Activated T-cell treated with anti-CD3 and anti-CD28 coated beads, Interleukin-2, amount 50 U/mL, for 24 hours (primary cell): ENCODE measurements at regions not wholly inside any gene's neighbourhood (a gene's known extent, or its start where the extent isn't known, plus 50 kb on each side); places are given as distances from the start of the nearest gene placed in this dataset.
"Not testable (repeated sequence)": the region's sequence is repeated elsewhere in the genome, so short reads cannot be mapped to it uniquely, and the experiment has no call there.

ENCODE experiments used
- DNase-seq: peaks from one replicate; pipeline ENCODE4 v3.0.0-alpha.2; 2020
- H3K27ac Mint-ChIP-seq: 2 replicates; pipeline ENCODE4 v1.8.0; 2020; ENCODE audit warnings: mild to moderate bottlenecking, mixed read lengths
- H3K27me3 Mint-ChIP-seq: 2 replicates; pipeline ENCODE4 v1.8.0; 2020; ENCODE audit warnings: mixed read lengths
- H3K36me3 Mint-ChIP-seq: 2 replicates; pipeline ENCODE4 v1.8.0; 2020; ENCODE audit warnings: low read depth, mixed read lengths
- H3K4me1 Mint-ChIP-seq: 2 replicates; pipeline ENCODE4 v1.8.0; 2020; ENCODE audit warnings: low read depth, mixed read lengths
- H3K4me3 Mint-ChIP-seq: 2 replicates; pipeline ENCODE4 v1.8.0; 2020; ENCODE audit warnings: mild to moderate bottlenecking, moderate library complexity, mixed read lengths
- H3K9me3 Mint-ChIP-seq: 2 replicates; pipeline ENCODE4 v1.8.0; 2020; ENCODE audit warnings: mixed read lengths

DNA sequence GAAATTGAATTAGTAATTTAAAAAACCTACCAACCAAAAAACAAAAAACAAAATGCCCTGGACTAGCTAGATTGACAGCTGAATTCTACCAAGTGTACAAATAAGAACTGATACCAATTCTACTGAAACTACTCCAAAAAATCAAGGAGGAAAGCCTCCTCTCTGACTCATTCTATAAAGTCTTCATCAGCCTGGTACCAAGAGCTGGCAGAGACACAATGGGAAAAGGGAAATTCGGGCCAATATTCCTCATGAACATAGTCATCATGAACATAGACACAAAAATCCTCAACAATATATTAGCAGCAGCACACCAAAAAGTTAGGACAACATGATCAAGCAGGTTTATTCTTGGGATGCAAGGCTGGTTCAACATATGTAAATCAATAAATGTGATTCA lies 2667.7 kb upstream of the PCDH20 start:
- no peak for DNase-seq

DNA sequence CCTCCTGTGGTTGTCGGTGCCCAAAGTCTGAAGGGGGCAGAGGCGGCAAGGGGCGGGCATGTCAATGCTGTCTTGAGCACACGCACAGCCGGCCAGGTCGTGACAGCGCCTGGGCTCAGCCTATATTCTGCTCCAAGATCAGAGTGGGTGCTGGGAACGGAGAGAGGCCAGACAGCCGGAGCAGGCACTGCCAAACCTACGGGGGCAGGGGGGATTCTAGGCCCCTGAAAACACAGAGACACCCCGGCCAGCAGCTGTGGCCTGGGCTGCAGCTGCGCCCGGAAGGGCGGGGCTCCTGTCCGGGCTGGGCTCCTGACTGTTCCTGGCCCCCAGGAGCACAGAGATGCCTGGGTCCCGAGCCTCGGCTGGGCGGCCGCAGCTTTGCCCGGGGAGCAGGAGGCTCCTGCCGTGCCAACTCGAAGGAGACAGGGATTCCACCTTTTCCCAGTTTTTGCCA lies 2662.9 kb upstream of the PCDH20 start:
- Mint-ChIP-seq H3K36me3 (no peaks in the 10 kb centered on the region), H3K9me3 (peaks cover 13% of the 10 kb centered on the region), H3K4me3 (no peak overlapping the region), H3K4me1 (no peaks in the 10 kb centered on the region), H3K27ac (no peak overlapping the region), H3K27me3 (no peaks in the 10 kb centered on the region)
- DNase-seq = no peak

More for the DNA sequence above, 2667.7 kb upstream of the PCDH20 start:
- H3K27ac Mint-ChIP-seq = no peak overlapping the region
- H3K36me3 Mint-ChIP-seq = no peaks in the 10 kb centered on the region
- H3K9me3 Mint-ChIP-seq = peaks cover 19% of the 10 kb centered on the region
- H3K4me1 Mint-ChIP-seq = no peaks in the 10 kb centered on the region
- no peaks in the 10 kb centered on the region for H3K27me3 Mint-ChIP-seq
- no peak overlapping the region for H3K4me3 Mint-ChIP-seq

DNA sequence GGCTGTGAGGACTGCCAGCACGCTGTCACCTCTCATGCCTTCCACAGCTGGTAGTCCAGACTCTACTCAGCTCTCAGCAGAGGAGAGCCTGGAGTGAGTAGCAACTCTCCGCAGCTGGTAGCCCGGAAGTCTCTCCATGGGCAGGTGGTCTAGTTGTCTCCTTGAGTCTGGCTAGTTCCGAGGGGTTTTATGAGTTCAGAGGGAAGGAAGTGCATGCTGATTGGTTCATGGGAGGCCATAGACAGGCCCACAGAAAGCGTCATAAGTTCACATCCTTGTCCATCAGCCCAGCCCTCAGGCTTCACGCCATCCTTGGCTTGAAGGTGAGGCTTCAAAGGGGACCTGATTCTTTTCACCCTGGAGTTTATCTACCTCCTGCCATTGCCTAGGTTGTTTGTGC lies 2662.4 kb upstream of the PCDH20 start:
- Mint-ChIP-seq H3K9me3 (peaks cover 10% of the 10 kb centered on the region), H3K4me1 (no peaks in the 10 kb centered on the region), H3K36me3 (no peaks in the 10 kb centered on the region), H3K4me3 (no peak overlapping the region), H3K27ac (no peak overlapping the region), H3K27me3 (no peaks in the 10 kb centered on the region)
- DNase-seq = no peak

DNA sequence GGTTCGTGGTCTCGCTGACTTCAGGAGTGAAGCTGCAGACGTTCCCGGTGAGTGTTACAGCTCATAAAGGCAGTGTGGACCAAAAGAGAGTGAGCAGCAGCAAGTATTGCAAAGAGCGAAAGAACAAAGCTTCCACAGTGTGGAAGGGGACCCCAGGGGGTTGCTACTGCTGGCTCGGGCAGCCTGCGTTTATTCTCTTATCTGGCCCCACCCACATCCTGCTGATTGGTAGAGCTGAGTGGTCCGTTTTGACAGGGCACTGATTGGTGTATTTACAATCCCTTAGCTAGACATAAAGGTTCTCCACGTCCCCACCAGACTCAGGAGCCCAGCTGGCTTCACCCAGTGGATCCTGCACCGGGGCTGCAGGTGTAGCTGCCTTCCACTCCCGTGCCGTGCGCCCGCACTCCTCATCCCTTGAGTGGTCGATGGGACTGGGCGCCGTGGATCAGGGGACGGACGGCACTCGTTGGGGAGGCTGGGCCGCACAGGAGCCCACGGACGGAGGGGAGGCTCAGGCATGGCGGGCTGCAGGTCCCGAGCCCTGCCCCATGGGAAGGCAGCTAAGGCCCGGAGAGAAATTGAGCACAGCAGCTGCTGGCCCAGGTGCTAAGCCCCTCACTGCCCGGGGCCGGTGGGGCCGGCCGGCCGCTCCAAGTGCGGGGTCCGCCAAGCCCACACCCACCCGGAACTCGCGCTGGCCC lies 2661.6 kb upstream of the PCDH20 start:
- not testable (repeated sequence) for H3K27ac Mint-ChIP-seq, H3K27me3 Mint-ChIP-seq, H3K9me3 Mint-ChIP-seq, DNase-seq, H3K36me3 Mint-ChIP-seq, H3K4me1 Mint-ChIP-seq, H3K4me3 Mint-ChIP-seq

DNA sequence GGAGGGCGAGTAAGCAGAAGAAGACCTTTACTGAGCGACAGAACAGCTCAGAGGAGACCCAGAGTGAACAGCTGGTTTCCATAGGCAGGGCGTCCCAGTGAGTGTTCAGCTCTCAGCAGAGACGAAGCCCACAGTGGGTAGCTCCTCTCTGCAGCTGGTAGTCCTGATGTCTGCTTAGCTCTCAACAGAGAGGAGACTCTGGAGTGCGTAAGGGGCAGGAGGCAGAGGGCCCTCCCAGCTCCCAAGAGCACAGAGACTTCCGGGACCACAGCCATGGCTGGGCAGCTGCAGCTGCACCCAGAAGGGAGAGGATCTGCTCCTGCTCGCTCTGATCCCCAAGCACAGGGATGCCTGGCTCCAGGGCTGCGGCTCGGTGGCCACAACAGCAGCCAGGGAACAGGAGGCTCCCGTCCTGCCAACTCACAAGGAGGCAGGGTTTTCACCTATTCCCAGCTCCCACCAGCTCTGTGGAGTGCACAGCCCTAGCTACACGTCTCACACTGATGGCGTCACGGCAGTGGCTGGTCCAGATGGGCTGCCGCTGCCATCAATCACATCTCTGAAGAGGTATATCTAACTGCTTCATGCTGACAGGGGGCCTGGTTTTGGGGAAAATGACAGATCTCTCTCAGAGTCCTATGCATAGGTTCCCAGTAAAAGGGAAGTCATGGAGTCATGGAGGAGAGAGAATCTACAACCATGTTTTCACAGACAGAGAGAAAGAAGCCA lies 2660.1 kb upstream of the PCDH20 start:
- DNase-seq = no peak
- H3K27ac Mint-ChIP-seq = no peak overlapping the region
- H3K9me3 Mint-ChIP-seq = peaks cover 11% of the 10 kb centered on the region
- no peaks in the 10 kb centered on the region for H3K36me3 Mint-ChIP-seq
- H3K4me3 Mint-ChIP-seq = no peak overlapping the region
- H3K4me1 Mint-ChIP-seq = no peaks in the 10 kb centered on the region
- H3K27me3 Mint-ChIP-seq = no peaks in the 10 kb centered on the region

DNA sequence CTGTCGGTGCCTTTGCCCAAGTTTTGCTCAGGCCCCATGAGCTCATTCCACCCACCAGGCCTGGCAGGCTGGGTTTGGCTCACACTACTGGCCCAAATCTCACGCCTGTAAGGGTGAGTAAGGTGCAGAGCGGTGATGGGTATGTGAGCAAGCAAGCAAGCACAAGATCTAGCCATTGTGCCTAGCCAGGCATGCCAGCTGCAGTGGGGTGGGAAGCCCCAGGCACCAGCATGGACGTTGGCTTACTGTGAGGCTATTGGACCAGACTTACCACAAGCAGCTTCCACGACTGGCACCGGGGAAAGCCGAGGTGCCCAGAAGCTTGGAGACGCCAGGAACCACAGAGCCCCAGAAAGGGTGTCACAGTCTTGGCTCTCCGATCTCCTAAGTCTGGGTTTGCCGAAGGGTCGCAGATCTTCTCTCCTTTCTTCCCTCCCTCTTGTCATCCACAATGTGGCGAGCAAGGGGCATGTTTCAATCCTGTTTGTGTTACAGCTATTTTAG lies 2659.4 kb upstream of the PCDH20 start:
- Mint-ChIP-seq H3K9me3 (peaks cover 11% of the 10 kb centered on the region), H3K4me3 (no peak overlapping the region), H3K36me3 (no peaks in the 10 kb centered on the region), H3K4me1 (no peaks in the 10 kb centered on the region), H3K27ac (no peak overlapping the region), H3K27me3 (no peaks in the 10 kb centered on the region)
- DNase-seq = no peak

DNA sequence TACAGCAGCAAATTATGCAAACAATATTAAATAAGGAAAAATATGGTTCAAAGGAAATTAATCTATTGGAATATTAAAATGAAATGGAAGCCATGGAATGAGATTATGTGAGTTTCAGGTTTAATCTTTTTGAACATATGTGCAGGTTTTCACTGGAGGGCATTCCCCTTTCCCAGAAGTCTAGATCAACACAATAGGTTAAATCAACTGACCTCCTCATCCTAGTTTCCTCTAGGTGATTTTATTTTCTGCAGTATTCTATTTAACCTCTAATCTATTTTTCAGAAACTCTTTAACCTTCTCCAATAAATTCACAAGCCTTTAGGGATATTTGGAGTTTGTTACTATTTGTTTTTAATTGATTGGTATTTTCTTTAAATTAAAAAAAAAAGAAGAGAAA lies 2657.6 kb upstream of the PCDH20 start:
- Mint-ChIP-seq H3K4me1 (no peaks in the 10 kb centered on the region), H3K27ac (no peak overlapping the region), H3K4me3 (no peak overlapping the region), H3K9me3 (peaks cover 13% of the 10 kb centered on the region), H3K36me3 (no peaks in the 10 kb centered on the region), H3K27me3 (no peaks in the 10 kb centered on the region)
- no peak for DNase-seq

DNA sequence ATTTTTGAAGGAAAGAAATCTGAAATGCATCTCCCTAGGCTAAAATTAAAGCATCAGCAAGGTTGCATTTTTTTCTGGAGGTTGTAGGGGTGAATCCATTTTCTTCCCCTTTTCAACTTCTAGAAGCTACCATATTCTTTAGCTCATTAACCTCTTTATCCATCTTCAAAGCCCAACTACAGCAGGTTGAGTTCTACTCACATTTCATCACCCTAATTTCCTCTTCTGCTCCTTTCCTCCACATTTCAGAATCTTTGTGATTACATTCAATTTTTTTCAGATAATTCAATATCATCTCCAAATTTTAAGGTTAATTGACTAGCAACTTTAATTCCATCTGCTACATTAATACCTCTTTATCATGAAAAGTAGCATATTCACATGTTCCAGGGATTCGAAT lies 2655.7 kb upstream of the PCDH20 start:
- peaks cover 7% of the 10 kb centered on the region for H3K9me3 Mint-ChIP-seq
- no peaks in the 10 kb centered on the region for H3K27me3 Mint-ChIP-seq
- H3K27ac Mint-ChIP-seq = no peak overlapping the region
- no peaks in the 10 kb centered on the region for H3K4me1 Mint-ChIP-seq
- DNase-seq = no peak
- no peaks in the 10 kb centered on the region for H3K36me3 Mint-ChIP-seq
- no peak overlapping the region for H3K4me3 Mint-ChIP-seq

DNA sequence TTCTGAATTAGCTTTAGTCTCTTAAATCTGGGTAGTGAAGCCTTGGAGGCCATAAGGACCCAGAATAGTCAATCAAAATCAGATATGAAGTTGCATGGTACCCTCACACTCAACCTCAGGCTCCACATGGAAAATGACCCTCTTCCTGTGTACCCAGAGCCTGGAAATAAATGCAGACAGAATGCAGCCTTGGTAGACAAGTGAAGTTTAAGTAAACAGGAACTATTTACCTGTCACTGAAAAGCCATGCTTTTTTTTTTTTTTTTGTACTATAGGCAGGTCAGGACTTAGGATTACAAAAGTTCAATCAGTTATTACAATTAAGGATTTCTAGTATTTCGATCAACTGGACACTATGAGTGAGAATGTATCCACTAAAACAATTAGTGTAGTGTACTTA lies 2654.2 kb upstream of the PCDH20 start:
- DNase-seq = no peak
- H3K4me3 Mint-ChIP-seq = no peak overlapping the region
- no peaks in the 10 kb centered on the region for H3K27me3 Mint-ChIP-seq
- no peak overlapping the region for H3K27ac Mint-ChIP-seq
- peaks cover 7% of the 10 kb centered on the region for H3K9me3 Mint-ChIP-seq
- no peaks in the 10 kb centered on the region for H3K4me1 Mint-ChIP-seq
- no peaks in the 10 kb centered on the region for H3K36me3 Mint-ChIP-seq

DNA sequence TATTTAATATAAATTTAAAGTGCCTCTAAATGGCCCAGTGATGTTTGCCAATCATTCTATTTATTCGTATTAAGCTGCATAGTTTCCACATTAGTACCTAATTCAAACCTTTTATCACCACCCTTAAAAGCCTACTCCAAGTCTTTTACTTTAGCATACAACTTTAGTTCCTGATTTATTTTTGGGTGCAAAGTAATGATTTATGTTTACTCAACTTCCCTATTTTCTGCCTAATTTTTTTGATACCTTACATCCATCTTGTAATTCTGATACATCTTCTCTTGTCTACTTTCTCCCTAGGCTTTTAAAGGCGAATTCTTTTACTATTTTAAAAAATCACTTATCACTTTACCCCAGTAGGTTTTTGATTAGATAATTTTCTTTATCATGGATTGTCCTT lies 2651.1 kb upstream of the PCDH20 start:
- H3K36me3 Mint-ChIP-seq = no peaks in the 10 kb centered on the region
- H3K4me1 Mint-ChIP-seq = no peaks in the 10 kb centered on the region
- no peak overlapping the region for H3K4me3 Mint-ChIP-seq
- no peak overlapping the region for H3K27ac Mint-ChIP-seq
- no peaks in the 10 kb centered on the region for H3K27me3 Mint-ChIP-seq
- H3K9me3 Mint-ChIP-seq = peaks cover 8% of the 10 kb centered on the region
- DNase-seq = no peak

DNA sequence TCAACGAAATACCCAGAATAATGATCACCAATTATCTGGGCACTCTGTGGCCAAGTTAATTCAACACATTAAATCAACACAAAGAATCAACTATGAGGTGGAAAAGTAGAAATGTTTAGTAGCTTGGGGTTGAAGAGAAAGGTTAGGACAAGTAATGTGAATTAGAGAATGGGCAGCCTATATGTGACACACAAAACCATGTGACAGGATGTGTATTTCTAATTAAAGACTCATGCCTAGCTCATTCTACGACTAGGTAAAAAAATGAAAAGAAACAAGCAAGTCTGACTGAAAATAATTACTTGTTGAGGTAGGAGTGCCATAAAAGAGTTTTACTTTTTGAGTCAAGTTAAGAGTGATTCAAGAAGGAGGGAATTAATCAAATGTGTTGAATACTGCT lies 2646.0 kb upstream of the PCDH20 start:
- peaks cover 21% of the 10 kb centered on the region for H3K9me3 Mint-ChIP-seq
- H3K27me3 Mint-ChIP-seq = no peaks in the 10 kb centered on the region
- no peaks in the 10 kb centered on the region for H3K36me3 Mint-ChIP-seq
- H3K27ac Mint-ChIP-seq = no peak overlapping the region
- H3K4me1 Mint-ChIP-seq = no peaks in the 10 kb centered on the region
- H3K4me3 Mint-ChIP-seq = no peak overlapping the region
- DNase-seq = no peak

DNA sequence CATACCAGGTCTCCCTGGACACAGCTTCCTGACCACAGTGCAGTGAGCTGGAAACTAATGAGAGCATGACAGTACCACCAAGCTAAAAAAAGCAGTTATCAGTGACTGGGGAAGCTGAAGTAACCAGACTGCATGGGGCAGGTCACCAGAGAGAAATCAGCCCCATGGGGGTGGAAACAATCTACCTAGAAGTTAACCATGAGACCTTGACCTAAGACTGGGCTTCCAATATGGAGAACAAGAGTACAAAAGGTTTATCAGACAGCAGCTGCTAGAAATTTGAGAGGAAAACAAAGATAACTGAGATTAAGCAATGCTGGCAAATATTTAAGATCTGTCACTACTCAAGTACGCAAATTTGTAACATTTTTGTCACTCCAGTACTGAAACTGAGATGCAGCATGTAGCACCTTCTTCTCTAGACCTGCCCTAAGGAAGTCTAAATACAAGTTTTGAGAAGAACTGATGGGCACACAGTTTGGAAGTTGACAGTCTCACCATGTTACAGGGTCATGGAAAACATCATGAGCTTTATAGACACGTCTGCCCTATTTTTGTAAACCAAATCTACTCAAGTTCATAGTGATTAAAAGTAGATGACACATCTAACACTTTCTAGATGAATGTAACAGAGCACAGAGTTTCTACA lies 2641.8 kb upstream of the PCDH20 start:
- Mint-ChIP-seq H3K27ac (no peak overlapping the region), H3K27me3 (no peaks in the 10 kb centered on the region), H3K4me1 (no peaks in the 10 kb centered on the region), H3K9me3 (peaks cover 27% of the 10 kb centered on the region), H3K4me3 (no peak overlapping the region), H3K36me3 (no peaks in the 10 kb centered on the region)
- no peak for DNase-seq

DNA sequence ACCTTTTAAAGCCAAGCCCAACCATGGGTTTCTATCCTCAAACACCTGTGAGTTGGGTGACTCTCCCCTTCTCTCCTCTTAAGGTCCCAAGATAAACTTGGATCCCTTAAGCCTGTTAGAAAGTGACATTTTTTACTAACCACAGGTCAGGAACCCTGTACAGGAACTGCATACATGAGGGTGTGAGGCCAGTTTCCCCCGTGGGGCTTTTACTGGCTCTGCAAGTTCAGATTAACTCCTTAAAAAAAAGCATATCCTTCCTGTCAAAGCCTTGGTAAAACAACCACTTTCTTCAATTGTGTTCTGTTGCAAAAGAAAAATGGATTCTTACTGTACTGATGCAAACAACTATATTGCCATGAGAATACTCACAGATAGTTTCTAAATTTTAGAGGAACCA lies 2638.7 kb upstream of the PCDH20 start:
- H3K36me3 Mint-ChIP-seq = no peaks in the 10 kb centered on the region

DNA sequence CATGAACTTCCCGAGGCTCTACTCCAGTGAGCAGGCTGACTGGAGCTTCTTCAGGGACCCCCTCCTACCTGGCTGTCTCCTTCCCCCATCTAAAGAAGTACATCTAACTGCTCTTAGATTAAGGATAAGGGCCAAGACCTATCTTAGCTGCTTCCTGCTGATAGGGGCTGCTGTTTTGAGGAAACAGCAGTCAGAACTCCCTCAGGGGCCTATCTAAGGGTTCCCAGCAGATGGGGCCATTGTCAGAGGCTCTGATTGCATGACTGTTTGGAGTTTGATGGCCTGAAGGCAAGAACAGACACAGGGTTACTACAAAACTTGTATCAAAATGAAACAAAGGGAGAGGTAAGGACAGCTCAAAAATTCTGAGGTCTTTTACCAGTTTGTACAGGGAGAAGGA lies 2636.9 kb upstream of the PCDH20 start:
- H3K36me3 Mint-ChIP-seq = no peaks in the 10 kb centered on the region
- H3K9me3 Mint-ChIP-seq = peaks cover 15% of the 10 kb centered on the region
- H3K4me3 Mint-ChIP-seq = no peak overlapping the region
- no peak overlapping the region for H3K27ac Mint-ChIP-seq
- H3K4me1 Mint-ChIP-seq = no peaks in the 10 kb centered on the region
- no peaks in the 10 kb centered on the region for H3K27me3 Mint-ChIP-seq
- no peak for DNase-seq

More for the DNA sequence above, 2638.7 kb upstream of the PCDH20 start:
- DNase-seq = no peak
- Mint-ChIP-seq H3K4me1 (no peaks in the 10 kb centered on the region), H3K27ac (no peak overlapping the region), H3K27me3 (no peaks in the 10 kb centered on the region), H3K9me3 (peaks cover 23% of the 10 kb centered on the region), H3K4me3 (no peak overlapping the region)

DNA sequence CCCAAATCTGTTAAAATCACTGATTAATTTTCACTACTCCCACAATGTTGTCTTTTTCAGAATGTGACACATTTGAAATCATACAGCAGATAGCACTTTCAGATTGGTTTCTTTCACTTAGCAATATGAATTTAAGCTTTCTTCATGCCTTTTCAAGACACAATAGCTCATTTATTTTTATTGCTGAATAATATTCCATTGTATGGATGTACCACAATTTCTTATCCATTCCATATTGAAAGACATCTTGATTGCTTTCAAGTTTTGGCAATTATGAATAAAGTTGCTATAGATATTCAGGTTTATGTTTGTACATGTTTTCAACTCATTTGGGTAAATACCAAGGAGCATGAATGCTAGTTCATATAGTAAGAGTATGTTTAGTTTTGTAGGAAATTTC lies 2635.6 kb upstream of the PCDH20 start:
- no peak for DNase-seq
- H3K27me3 Mint-ChIP-seq = no peaks in the 10 kb centered on the region

More for the DNA sequence above, 2635.6 kb upstream of the PCDH20 start:
- no peak overlapping the region for H3K4me3 Mint-ChIP-seq
- no peaks in the 10 kb centered on the region for H3K4me1 Mint-ChIP-seq
- H3K27ac Mint-ChIP-seq = no peak overlapping the region
- H3K9me3 Mint-ChIP-seq = peaks cover 16% of the 10 kb centered on the region
- no peaks in the 10 kb centered on the region for H3K36me3 Mint-ChIP-seq
